HG02885 (cell line): ENCODE measurements at regions not wholly inside any gene's neighbourhood (a gene's known extent, or its start where the extent isn't known, plus 50 kb on each side); places are given as distances from the start of the nearest gene placed in this dataset.

Experiments
- ATAC-seq: cut with Tn5 transposase; IDR thresholded peaks from one replicate; pipeline ENCODE4 v1.9.1; 2021; ENCODE audit warnings: mild to moderate bottlenecking; ENCODE audit not compliant: unreplicated experiment, poor library complexity

DNA sequence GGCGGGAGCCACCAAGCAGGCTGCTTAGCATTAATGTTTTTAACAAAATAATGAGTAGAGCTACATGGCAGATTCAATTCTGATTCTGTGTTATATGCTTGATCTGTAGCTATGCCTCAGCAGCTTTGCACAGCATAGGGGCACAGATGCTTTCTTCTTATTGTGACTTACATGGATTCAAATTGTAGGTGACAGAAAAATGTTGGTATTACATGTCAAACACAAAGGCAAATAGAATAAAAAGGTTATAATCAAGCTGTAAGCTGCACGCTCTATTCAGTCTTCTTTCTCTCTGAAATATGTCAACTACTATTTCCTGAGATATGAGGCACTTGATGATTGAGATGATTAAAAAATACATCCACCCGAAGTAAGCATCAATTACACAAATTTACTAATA lies 1573.8 kb downstream of the FAM181B start:
- no peak for ATAC-seq

- no peak for ATAC-seq
Measured at GRCh38 chr11:81135570-81135969, 1598.1 kb downstream of the FAM181B start.

DNA sequence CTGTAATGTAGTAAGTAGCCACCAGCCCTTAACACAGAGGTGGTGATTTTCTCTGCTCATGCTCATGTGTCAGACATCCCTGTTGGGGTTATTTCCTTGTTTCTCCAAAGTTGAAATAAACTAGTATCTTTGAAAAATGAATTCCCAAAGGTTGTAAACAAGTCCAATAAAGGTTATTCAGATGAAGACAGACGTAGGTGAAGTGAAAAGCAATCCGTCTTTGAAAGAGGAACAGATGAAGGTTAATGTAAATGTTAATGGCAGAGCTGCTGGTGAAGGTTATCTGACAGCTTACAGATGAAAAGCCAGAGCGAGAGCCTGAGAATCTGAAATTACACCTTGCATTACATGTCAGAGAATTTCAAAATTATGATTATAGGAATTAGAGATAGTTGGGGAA lies 1604.0 kb downstream of the FAM181B start:
- no peak for ATAC-seq

DNA sequence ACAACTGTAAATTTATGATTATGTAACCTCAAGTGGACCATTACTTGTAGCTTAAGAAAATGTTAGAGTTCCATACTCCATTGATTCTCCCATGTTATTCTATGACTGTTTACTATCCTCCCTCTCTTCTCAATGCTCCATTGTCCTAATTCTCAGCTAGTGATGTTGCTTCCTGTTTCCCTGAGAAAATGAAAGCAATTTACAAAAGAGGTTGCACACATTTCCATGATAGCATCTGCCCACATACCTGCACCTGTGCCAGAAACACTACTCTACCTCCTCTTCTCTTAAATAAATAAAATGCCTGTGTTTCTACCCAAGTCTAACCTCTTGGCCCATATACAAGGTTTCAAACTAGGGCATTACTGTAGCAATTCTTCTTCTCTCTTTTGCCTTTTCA lies 1620.9 kb downstream of the FAM181B start:
- no peak for ATAC-seq

DNA sequence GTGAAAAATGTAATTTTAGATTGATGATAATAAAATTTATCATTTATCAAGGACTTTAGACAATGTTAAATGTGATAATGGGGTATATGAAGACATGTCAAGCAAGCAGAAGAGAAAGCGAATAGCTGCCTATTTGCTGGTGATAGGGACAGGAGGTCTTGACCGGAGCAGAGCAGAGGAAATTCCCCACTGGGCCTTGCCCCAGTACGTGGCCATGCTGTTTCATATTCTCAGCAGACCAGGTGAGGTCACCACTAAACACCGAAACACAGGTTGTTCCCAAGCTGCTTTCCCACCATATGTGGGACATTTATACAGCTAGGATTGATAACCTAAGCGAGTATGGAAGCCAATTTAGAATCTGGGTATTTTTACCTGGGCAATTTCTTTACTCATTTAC lies 1629.6 kb downstream of the FAM181B start:
- ATAC-seq = no peak

DNA sequence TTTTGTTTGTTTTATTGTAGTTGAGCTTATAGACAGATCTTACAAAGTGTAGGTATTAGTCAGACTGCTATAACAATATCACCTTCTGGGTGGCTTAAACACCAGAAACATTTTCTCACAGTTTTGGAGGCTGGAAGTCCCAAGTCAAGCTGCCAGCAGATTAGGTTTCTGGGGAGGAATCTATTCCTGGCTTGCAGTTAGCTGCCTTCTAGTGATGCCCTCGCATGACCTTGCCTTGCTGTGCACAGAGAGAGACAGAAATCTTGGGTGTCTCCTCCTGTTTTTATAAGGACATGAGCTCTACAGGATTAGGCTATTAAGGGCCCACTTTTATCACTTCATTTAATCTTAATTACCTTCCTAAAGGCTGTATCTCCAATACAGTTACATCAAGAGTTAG lies 1635.2 kb downstream of the FAM181B start:
- no peak for ATAC-seq

- no peak for ATAC-seq
Measured at GRCh38 chr11:81092522-81092921, 1641.1 kb downstream of the FAM181B start.

GRCh38 chr11:81089242-81089641 lies 1644.4 kb downstream of the FAM181B start:
- ATAC-seq = no peak

GRCh38 chr11:81080476-81080875 lies 1639.6 kb upstream of the TENM4 start:
- ATAC-seq = no peak

GRCh38 chr11:81072273-81072672 lies 1631.4 kb upstream of the TENM4 start:
- ATAC-seq = no peak

GRCh38 chr11:81071606-81072005 lies 1630.8 kb upstream of the TENM4 start:
- ATAC-seq = no peak

DNA sequence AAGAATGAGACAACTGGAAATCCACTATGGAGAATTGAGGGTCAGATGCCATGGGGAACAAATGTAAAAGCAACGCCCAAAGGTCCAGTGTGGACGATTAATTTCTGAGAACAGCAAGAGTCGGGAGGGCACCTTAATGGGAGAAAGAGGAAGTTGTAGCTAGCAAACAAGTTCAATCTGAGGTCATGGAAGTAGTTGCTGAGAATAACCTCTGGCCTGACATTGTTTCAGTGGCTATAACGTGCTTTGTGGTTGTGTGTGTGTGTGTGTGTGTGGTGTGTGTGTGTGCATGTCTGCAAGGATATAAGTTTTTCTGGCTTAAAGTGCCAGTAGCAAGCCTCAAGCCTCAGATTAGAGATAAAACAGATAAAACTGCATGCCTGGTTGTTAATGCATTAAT lies 1630.1 kb upstream of the TENM4 start:
- ATAC-seq = peak; percentile 77

- no peak for ATAC-seq
Measured at GRCh38 chr11:81059356-81059755, 1618.5 kb upstream of the TENM4 start.

GRCh38 chr11:81052344-81053158 lies 1611.7 kb upstream of the TENM4 start:
- no peak for ATAC-seq

GRCh38 chr11:81039916-81040524 lies 1599.2 kb upstream of the TENM4 start:
- no peak for ATAC-seq

GRCh38 chr11:81036168-81036870 lies 1595.5 kb upstream of the TENM4 start:
- no peak for ATAC-seq

GRCh38 chr11:81033779-81034540 lies 1593.1 kb upstream of the TENM4 start:
- no peak for ATAC-seq

DNA sequence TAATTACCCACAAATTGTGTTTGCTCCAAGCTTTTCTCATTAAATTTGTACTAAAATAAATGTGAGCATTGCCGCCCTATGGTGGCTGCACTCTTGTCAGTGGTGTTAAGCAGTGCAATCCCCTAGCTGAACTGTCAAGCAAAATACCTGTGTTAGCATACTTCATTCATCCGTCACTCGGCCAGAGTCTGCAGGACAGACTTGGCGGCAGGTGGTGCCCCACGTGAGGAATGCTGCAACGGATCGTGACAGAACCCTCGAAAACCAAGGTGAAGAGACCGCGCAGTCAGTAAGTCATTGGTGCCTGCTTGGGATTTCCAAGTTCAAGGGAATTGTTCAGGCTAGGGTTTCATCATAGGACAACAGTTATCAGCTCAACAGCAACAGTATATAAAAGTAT lies 1592.1 kb upstream of the TENM4 start:
- ATAC-seq = no peak

DNA sequence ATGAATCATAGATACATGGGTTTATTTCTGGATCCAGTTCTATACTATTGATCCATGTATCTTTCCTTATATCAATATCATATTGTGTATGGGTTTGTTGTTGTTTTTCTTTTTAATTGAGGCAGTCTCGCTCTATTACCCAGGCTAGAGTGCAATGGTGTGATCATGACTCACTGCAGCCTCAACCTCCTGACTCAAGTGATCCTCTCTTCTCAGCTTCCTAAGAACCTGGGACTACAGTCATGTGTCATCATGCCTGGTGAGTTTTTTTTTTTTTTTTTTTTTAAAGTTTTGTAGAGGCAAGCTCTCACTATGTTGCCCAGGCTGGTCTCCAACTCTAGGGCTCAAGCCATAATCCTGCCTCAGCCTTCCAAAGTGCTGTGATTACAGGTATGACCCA lies 1589.4 kb upstream of the TENM4 start:
- ATAC-seq = no peak

DNA sequence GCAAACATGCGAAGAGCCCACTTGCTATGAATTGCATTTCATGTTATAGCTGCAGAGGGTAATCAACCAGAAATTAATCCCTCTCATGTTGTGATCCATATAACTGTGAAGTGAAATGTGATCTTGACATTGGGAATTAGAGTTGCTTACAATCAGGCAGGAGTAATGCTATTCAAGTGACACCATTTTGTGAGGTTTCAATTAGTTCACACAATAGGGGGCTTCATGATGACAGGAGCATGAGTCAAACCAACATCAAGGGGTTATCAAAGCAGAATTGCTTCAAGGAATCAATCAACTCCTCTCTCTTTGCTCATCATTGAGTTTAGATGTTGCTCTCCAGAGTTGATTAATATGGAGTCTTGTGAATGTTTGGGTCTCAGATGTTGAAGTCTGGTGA lies 1585.2 kb upstream of the TENM4 start:
- no peak for ATAC-seq

DNA sequence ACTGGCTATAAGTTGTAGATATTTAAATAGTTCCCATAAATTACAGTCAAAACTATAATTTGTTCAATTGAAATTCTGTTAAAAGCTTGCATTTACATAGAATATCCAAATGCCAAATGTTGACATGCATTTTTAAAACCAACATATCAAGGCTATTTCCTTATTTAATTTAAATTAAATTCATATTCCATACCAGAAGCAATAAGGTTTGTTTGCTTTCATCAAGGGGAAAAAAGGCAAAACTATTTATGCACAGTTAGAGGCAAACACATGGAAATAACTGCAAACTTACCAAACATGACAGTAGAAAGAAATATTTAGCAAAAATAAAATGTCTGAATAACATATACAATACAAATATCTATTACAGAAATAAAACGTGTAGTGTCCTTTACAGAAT lies 1581.2 kb upstream of the TENM4 start:
- no peak for ATAC-seq
